ENCODE measurements at regions not wholly inside any gene's neighbourhood (a gene's known extent, or its start where the extent isn't known, plus 50 kb on each side); places are given as distances from the start of the nearest gene placed in this dataset.

- TF ChIP-seq CTCF (IDR thresholded peaks at IDR 0.05) = no peak
- TF ChIP-seq POLR2A (IDR thresholded peaks at IDR 0.05) = no peak
- DNase-seq (no peak), ATAC-seq (no peak)
- Histone ChIP-seq H3K4me1 (peaks cover 0 to 11% (median 0%) of the 10 kb centered on the region in 4 donors), H3K4me3 (no peak overlapping the region), H3K27me3 (no peaks in the 10 kb centered on the region), H3K36me3 (no peaks in the 10 kb centered on the region), H3K9me3 (no peaks in the 10 kb centered on the region), H3K27ac (no peak overlapping the region)
- whole genome bisulfite sequencing (ENCODE audit: insufficient coverage, low coverage, low lambda C conversion rate, missing lambda C conversion rate) = 60% methylated on average over 1 of the region's 1 CpG
- intact Hi-C loops (cut with DNase I) = no loop called here
These were observed 631.7 kb downstream of the RPS29 start for GRCh38 chr14:48954446-48954845.

- TF ChIP-seq POLR2A (IDR thresholded peaks at IDR 0.05) = no peak
- TF ChIP-seq CTCF (IDR thresholded peaks at IDR 0.05) = no peak
- no peak for DNase-seq
- Histone ChIP-seq H3K36me3 (no peaks in the 10 kb centered on the region), H3K27me3 (no peaks in the 10 kb centered on the region), H3K27ac (no peak overlapping the region), H3K4me3 (no peak overlapping the region), H3K9me3 (no peaks in the 10 kb centered on the region), H3K4me1 (no peaks in the 10 kb centered on the region)
- no peak for ATAC-seq
- WGBS (ENCODE audit: insufficient coverage, low coverage, low lambda C conversion rate, missing lambda C conversion rate) = 69% methylated on average over 4 of the region's 4 CpGs
- intact Hi-C loops (cut with DNase I) = no loop called here
These were observed 641.4 kb downstream of the RPS29 start for GRCh38 chr14:48944809-48945208.

- intact Hi-C loops (cut with DNase I) = no loop called here
- Histone ChIP-seq H3K27me3 (no peaks in the 10 kb centered on the region), H3K27ac (no peak overlapping the region), H3K36me3 (no peaks in the 10 kb centered on the region), H3K9me3 (no peaks in the 10 kb centered on the region), H3K4me3 (no peak overlapping the region), H3K4me1 (no peaks in the 10 kb centered on the region)
- DNase-seq (no peak), ATAC-seq (no peak)
- TF ChIP-seq CTCF (IDR thresholded peaks at IDR 0.05) (no peak), POLR2A (IDR thresholded peaks at IDR 0.05) (no peak)
- 55% methylated on average over 4 of the region's 4 CpGs for WGBS (ENCODE audit: insufficient coverage, low coverage, low lambda C conversion rate, missing lambda C conversion rate)
These were observed 642.3 kb downstream of the RPS29 start for GRCh38 chr14:48943913-48944312.

- H3K9me3 ChIP-seq = no peaks in the 10 kb centered on the region
- ATAC-seq = no peak
- no peak overlapping the region for H3K27ac ChIP-seq
- intact Hi-C loops (cut with DNase I) = no loop called here
- no peak for TF ChIP-seq POLR2A (IDR thresholded peaks at IDR 0.05)
- no peak for TF ChIP-seq CTCF (IDR thresholded peaks at IDR 0.05)
- no peak for DNase-seq
- H3K4me1 ChIP-seq = no peaks in the 10 kb centered on the region
- H3K4me3 ChIP-seq = no peak overlapping the region
- WGBS (ENCODE audit: insufficient coverage, low coverage, low lambda C conversion rate, missing lambda C conversion rate) = 56% methylated on average over 10 of the region's 10 CpGs
- no peaks in the 10 kb centered on the region for H3K27me3 ChIP-seq
- no peaks in the 10 kb centered on the region for H3K36me3 ChIP-seq
These were observed 648.5 kb downstream of the RPS29 start for GRCh38 chr14:48937541-48938195.

- no peak overlapping the region for H3K4me3 ChIP-seq
- H3K27me3 ChIP-seq = no peaks in the 10 kb centered on the region
- no peak overlapping the region for H3K27ac ChIP-seq
- intact Hi-C loops (cut with DNase I) = no loop called here
- DNase-seq (no peak), ATAC-seq (no peak)
- TF ChIP-seq POLR2A (IDR thresholded peaks at IDR 0.05) (no peak), CTCF (IDR thresholded peaks at IDR 0.05) (no peak)
- 71% methylated on average over 1 of the region's 1 CpG for WGBS (ENCODE audit: insufficient coverage, low coverage, low lambda C conversion rate, missing lambda C conversion rate)
- no peaks in the 10 kb centered on the region for H3K4me1 ChIP-seq
- H3K9me3 ChIP-seq = no peaks in the 10 kb centered on the region
- no peaks in the 10 kb centered on the region for H3K36me3 ChIP-seq
These were observed 649.3 kb downstream of the RPS29 start for GRCh38 chr14:48936849-48937248.
